ENCODE measurements at regions not wholly inside any gene's neighbourhood (a gene's known extent, or its start where the extent isn't known, plus 50 kb on each side); places are given as distances from the start of the nearest gene placed in this dataset.

GRCh38 chr10:10845826-10846503 is 171.7 kb upstream of the CELF2 start:
- WGBS (ENCODE audit: insufficient coverage, insufficient replicate concordance, low lambda C conversion rate, missing lambda C conversion rate), result 46% methylated on average over 11 of the region's 11 CpGs
- in situ Hi-C loops (cut with MboI) (no loop called here), intact Hi-C loops (cut with micrococcal nuclease; ENCODE audit: unreplicated experiment) (no loop called here)
- BruUV-seq (replicated peaks), result no TSS peak
- DNase-seq (ENCODE audit: low read depth, low spot score) (no peak), ATAC-seq (no peak), FAIRE-seq (no peak)
- ChIA-PET POLR2A (no interaction called here), CTCF (no interaction called here), SMC1A (ENCODE audit: uncharacterized antibody, unreplicated experiment) (no interaction called here), RAD21 (ENCODE audit: unreplicated experiment) (no interaction called here)
- H3K9me3 ChIP-seq (replicated peaks; ENCODE audit: control insufficient read depth, insufficient read depth, low read length), result no peaks in the 10 kb centered on the region
- no peaks in the 10 kb centered on the region for H4K20me1 ChIP-seq (ENCODE audit: control insufficient read depth, insufficient read depth)
- H3K4me1 ChIP-seq (ENCODE audit: control insufficient read depth, insufficient read depth, low read length), result no peaks in the 10 kb centered on the region
- no peak overlapping the region for H2AFZ ChIP-seq (ENCODE audit: control insufficient read depth, low read depth, low read length)
- no peaks in the 10 kb centered on the region for H3K79me2 ChIP-seq (ENCODE audit: control insufficient read depth, insufficient read depth, low read length)
- H3K27ac ChIP-seq (ENCODE audit: control insufficient read depth, insufficient read depth), result no peak overlapping the region
- no peaks in the 10 kb centered on the region for H3K36me3 ChIP-seq (ENCODE audit: control insufficient read depth in 2 of 2, insufficient read depth in 2 of 2, low read length in 1 of 2)
- TF ChIP-seq YY1 (IDR thresholded peaks at IDR 0.05; ENCODE audit: low read depth, low read length) (no peak), SMARCA5 (IDR thresholded peaks at IDR 0.05) (no peak), LARP7 (IDR thresholded peaks at IDR 0.05) (no peak), ELK1 (IDR thresholded peaks at IDR 0.05; ENCODE audit: low read depth, low read length) (no peak), CREM (IDR thresholded peaks at IDR 0.05; ENCODE audit: low read depth) (no peak), MYB (IDR thresholded peaks at IDR 0.05; ENCODE audit: borderline replicate concordance, low read depth, low read length) (no peak)
- no peak overlapping the region for H3K4me2 ChIP-seq (ENCODE audit: control insufficient read depth, insufficient read depth)
- no peak overlapping the region for H3K9ac ChIP-seq (ENCODE audit: control insufficient read depth, insufficient read depth, low read length)
- no peak overlapping the region for H3K4me3 ChIP-seq
- H3K27me3 ChIP-seq (replicated peaks in 1 of 2; ENCODE audit: control insufficient read depth in 2 of 2, insufficient read depth in 2 of 2, low read length in 1 of 2), result no peaks in the 10 kb centered on the region

GRCh38 chr10:10846504-10846900 is 171.2 kb upstream of the CELF2 start:
- no peak for FAIRE-seq
- intact Hi-C loops (cut with micrococcal nuclease; ENCODE audit: unreplicated experiment) (no loop called here), in situ Hi-C loops (cut with MboI) (no loop called here)
- H2AFZ ChIP-seq (ENCODE audit: control insufficient read depth, low read depth, low read length), result no peak overlapping the region
- H3K9ac ChIP-seq (ENCODE audit: control insufficient read depth, insufficient read depth, low read length), result no peak overlapping the region
- ChIA-PET RAD21 (ENCODE audit: unreplicated experiment) (no interaction called here), POLR2A (no interaction called here), CTCF (no interaction called here), SMC1A (ENCODE audit: uncharacterized antibody, unreplicated experiment) (interaction anchor here (0.9 kb wide), 1 partner anchor 13 kb away, joined by 3 read pairs; no protein-coding TSS in a partner anchor)
- H3K27me3 ChIP-seq (replicated peaks in 1 of 2; ENCODE audit: control insufficient read depth in 2 of 2, insufficient read depth in 2 of 2, low read length in 1 of 2), result no peaks in the 10 kb centered on the region
- H3K4me3 ChIP-seq, result no peak overlapping the region
- no peaks in the 10 kb centered on the region for H4K20me1 ChIP-seq (ENCODE audit: control insufficient read depth, insufficient read depth)
- ATAC-seq, result no peak
- H3K79me2 ChIP-seq (ENCODE audit: control insufficient read depth, insufficient read depth, low read length), result no peaks in the 10 kb centered on the region
- no peaks in the 10 kb centered on the region for H3K4me1 ChIP-seq (ENCODE audit: control insufficient read depth, insufficient read depth, low read length)
- H3K27ac ChIP-seq (ENCODE audit: control insufficient read depth, insufficient read depth), result no peak overlapping the region
- 1% methylated on average over 3 of the region's 3 CpGs for WGBS (ENCODE audit: insufficient coverage, insufficient replicate concordance, low lambda C conversion rate, missing lambda C conversion rate)
- no peaks in the 10 kb centered on the region for H3K36me3 ChIP-seq (ENCODE audit: control insufficient read depth in 2 of 2, insufficient read depth in 2 of 2, low read length in 1 of 2)
- no peak overlapping the region for H3K4me2 ChIP-seq (ENCODE audit: control insufficient read depth, insufficient read depth)
- H3K9me3 ChIP-seq (replicated peaks; ENCODE audit: control insufficient read depth, insufficient read depth, low read length), result no peaks in the 10 kb centered on the region
- DNase-seq (ENCODE audit: low read depth, low spot score), result no peak
- no TSS peak for BruUV-seq (replicated peaks)
- TF ChIP-seq HDGF (IDR thresholded peaks at IDR 0.05), result no peak
- no peak for TF ChIP-seq MXI1 (IDR thresholded peaks at IDR 0.05; ENCODE audit: low read depth, low read length)
- no peak for TF ChIP-seq TCF3 (IDR thresholded peaks at IDR 0.05; ENCODE audit: borderline replicate concordance, insufficient read depth, low read depth, low read length)
- no peak for TF ChIP-seq YY1 (IDR thresholded peaks at IDR 0.05; ENCODE audit: low read depth, low read length)
- no peak for TF ChIP-seq RCOR1 (conservative IDR thresholded peaks at IDR 0.05; ENCODE audit: low read depth, low read length)
- TF ChIP-seq ELK1 (IDR thresholded peaks at IDR 0.05; ENCODE audit: low read depth, low read length), result no peak
- TF ChIP-seq MYC (IDR thresholded peaks at IDR 0.05; ENCODE audit: insufficient read depth, insufficient read length, insufficient replicate concordance, low read length, severe bottlenecking), result no peak
- no peak for TF ChIP-seq PAX8 (IDR thresholded peaks at IDR 0.05)
- TF ChIP-seq STAT3 (IDR thresholded peaks at IDR 0.05; ENCODE audit: low read depth, low read length), result no peak
- TF ChIP-seq CBX3 (IDR thresholded peaks at IDR 0.05; ENCODE audit: borderline replicate concordance, low read depth), result no peak
- no peak for TF ChIP-seq GABPA (IDR thresholded peaks at IDR 0.05; ENCODE audit: low read depth)
- no peak for TF ChIP-seq NBN (IDR thresholded peaks at IDR 0.05)
- no peak for TF ChIP-seq NRF1 (conservative IDR thresholded peaks at IDR 0.05; ENCODE audit: low read depth, low read length)
- TF ChIP-seq SREBF2 (IDR thresholded peaks at IDR 0.05; ENCODE audit: low read length), result no peak
- TF ChIP-seq TCF12 (IDR thresholded peaks at IDR 0.05; ENCODE audit: low read depth, low read length), result no peak
